SK-N-SH treated with all-trans-retinoic acid at 6 μM for 48 hours (cell line): ENCODE measurements at regions not wholly inside any gene's neighbourhood (a gene's known extent, or its start where the extent isn't known, plus 50 kb on each side); places are given as distances from the start of the nearest gene placed in this dataset.

Experiments
- ARNTL ChIP-seq: fragments of 450-650 bp; formaldehyde crosslinking; IDR thresholded peaks from 2 replicates; pipeline ENCODE4 v1.5.0; 2020; ENCODE audit warnings: low read depth, mild to moderate bottlenecking, moderate library complexity, borderline replicate concordance
- BACH2 ChIP-seq: fragments of 250-450 bp; sonication (Bioruptor Pico); IDR thresholded peaks from 2 replicates; pipeline ENCODE4 v1.9.0; 2021; ENCODE audit warnings: mild to moderate bottlenecking, borderline replicate concordance
- CSRNP3 ChIP-seq: fragments of 250-450 bp; sonication (Bioruptor Pico); IDR thresholded peaks from 2 replicates; pipeline ENCODE4 v1.5.1; 2021; ENCODE audit warnings: mild to moderate bottlenecking, moderate library complexity
- GLIS3 ChIP-seq: fragments of 250-450 bp; sonication (Bioruptor Pico); IDR thresholded peaks from 2 replicates; pipeline ENCODE4 v1.5.0; 2020; ENCODE audit warnings: mild to moderate bottlenecking, moderate library complexity
- PATZ1 ChIP-seq: fragments of 250-450 bp; sonication (Bioruptor Pico); IDR thresholded peaks from 2 replicates; pipeline ENCODE4 v1.8.0; 2020; ENCODE audit warnings: mild to moderate bottlenecking, moderate library complexity, borderline replicate concordance
- POU6F1 ChIP-seq: fragments of 250-450 bp; sonication (Bioruptor Pico); IDR thresholded peaks from 2 replicates; pipeline ENCODE4 v1.8.0; 2021; ENCODE audit warnings: low read depth, mild to moderate bottlenecking, moderate library complexity, borderline replicate concordance
- RARB ChIP-seq: fragments of 250-450 bp; sonication (Bioruptor Pico); IDR thresholded peaks from 2 replicates; pipeline ENCODE4 v1.8.0; 2021; ENCODE audit warnings: mild to moderate bottlenecking, moderate library complexity
- TCF4 ChIP-seq: fragments of 250-450 bp; sonication (Bioruptor Pico); IDR thresholded peaks from 2 replicates; pipeline ENCODE4 v1.8.0; 2021; ENCODE audit warnings: mild to moderate bottlenecking, moderate library complexity, borderline replicate concordance
- ZFP3 ChIP-seq: fragments of 250-450 bp; sonication (Bioruptor Pico); IDR thresholded peaks from 2 replicates; pipeline ENCODE4 v1.5.0; 2020; ENCODE audit warnings: mild to moderate bottlenecking, moderate library complexity

- TF ChIP-seq ARNTL (CRISPR knock-in tag) (no peak), BACH2 (no peak), ZFP3 (CRISPR knock-in tag) (no peak), RARB (no peak), GLIS3 (CRISPR knock-in tag) (no peak), PATZ1 (no peak), CSRNP3 (CRISPR knock-in tag) (no peak), POU6F1 (CRISPR knock-in tag) (no peak), TCF4 (CRISPR knock-in tag) (no peak)
Measured at GRCh38 chr15:85849946-85850345, 55.2 kb upstream of the KLHL25 start.
